EH (cell line): ENCODE measurements at regions not wholly inside any gene's neighbourhood (a gene's known extent, or its start where the extent isn't known, plus 50 kb on each side); places are given as distances from the start of the nearest gene placed in this dataset.
"Not testable (repeated sequence)": the region's sequence is repeated elsewhere in the genome, so short reads cannot be mapped to it uniquely, and the experiment has no call there.

ENCODE experiments used
- DNase-seq: peaks from one replicate; pipeline ENCODE4 v3.0.0-alpha.2; 2015; ENCODE audit warnings: low read depth

DNA sequence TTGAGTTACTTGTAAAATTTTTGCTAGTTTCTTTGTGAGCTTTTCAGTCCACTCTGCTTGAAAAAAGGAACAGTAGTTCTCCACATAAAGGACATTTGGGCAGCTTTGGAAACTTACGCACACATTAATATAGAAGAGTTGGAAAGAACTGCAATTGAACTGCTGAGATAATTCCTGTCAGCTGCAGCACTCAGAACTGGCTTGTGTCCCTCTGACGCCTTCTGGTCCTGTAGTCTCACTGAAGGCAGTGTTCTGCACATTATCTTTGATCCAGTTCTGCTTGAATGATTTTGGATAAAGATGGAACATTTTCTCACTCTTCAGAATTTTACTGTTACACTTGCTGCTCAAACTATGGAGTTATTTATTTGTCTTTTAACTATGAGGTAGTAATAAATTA is 901.9 kb downstream of the OTOL1 start:
- DNase-seq = no peak

DNA sequence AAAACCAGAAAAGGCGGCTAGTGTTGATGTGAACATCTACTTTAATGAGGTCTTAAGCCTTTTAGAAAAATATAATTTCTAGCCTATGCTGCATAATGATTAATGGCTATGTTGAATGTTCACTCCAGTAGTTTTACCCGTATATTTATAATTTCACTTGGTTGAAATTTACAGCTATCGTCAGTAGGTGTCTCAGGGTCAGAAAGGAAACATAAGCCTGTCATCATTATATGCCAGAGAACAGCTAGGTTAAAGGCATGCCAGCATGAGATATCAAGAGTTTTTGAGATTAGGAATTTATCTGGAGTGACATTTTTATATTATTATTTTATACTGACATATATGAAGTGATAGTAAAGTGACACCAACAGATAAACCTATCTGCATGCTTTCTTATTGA is 904.1 kb downstream of the OTOL1 start:
- DNase-seq = no peak

DNA sequence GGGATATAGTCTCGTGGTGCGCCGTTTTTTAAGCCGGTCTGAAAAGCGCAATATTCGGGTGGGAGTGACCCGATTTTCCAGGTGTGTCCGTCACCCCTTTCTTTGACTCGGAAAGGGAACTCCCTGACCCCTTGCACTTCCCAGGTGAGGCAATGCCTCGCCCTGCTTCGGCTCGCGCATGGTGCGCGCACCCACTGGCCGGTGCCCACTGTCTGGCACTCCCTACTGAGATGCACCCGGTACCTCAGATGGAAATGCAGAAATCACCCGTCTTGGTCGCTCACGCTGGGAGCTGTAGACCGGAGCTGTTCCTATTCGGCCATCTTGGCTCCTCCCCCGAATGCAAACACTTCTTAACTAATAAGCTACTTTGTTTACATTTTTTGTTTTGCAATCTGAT is 914.9 kb downstream of the OTOL1 start:
- not testable (repeated sequence) for DNase-seq

DNA sequence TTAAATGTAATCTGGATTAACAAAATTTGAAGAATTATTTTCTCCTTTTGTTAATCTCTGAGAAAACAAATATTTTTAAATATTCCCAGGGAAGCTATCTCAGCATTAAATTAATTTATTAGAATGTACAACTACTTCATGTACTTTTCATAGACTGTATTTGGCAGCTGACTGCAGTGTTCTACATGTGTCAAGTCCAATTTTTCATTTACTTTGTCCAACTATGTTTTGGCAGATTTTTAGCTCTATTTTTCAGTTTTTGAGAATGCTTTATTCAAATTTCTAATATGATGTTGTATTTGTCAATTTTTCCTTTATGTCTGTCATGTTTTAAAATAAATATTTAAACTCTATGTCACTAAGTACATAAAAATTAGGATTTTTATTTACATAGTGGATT is 925.1 kb downstream of the OTOL1 start:
- DNase-seq = no peak

DNA sequence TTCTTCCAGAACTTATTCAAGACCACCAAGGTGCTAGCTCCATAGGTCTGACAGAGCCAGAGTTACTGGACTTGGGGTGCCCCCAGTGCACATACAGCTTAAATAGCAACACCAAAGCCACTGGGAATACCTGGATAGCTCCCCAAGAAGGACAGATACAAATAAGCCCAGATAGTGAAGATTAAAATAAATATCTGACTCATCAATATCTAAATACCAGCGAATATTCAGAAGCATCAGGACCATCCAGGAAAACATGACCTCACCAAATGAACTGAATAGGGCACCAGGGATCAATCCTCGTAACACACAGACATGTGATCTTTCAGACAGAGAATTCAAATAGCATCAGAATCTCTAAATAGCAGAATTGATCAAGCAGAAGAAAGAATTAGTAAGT is 931.6 kb downstream of the OTOL1 start:
- DNase-seq = no peak

DNA sequence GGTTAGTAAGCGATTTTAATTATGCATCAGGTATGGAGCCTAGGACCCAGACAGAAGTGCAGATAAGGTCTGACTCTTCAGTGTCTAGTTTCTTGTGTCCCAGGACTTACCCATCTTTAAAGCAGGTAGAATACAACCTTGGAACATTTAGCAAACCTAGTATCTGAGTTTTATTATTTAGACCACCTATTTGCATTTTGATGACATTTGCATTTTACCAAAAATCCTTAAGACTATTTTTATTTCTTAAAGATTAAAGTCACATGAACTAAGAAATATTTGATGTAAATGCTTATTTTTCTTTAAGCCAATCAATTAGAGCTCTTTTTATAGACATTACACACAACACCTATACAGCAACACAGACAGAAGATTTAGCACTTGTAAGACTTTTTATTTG is 939.1 kb downstream of the OTOL1 start:
- no peak for DNase-seq

DNA sequence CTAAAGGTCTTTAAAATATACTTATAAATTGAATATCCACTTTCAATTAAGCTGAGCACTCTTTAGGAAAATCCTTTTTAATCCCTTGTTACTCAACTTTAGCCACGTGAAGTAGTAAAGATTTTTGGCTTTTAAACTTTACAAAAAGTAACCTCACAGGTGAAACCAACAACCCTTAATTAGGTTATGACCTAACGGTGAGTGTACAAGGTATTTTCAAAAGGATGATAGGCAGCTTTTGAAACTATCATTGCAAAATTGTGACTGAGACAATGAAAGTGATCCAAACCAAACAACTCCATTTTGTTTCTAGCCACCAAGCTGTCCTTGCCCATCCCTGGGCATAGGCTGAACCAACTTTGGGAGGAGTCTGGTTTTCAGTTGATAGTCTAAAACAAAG is 940.2 kb downstream of the OTOL1 start:
- no peak for DNase-seq

DNA sequence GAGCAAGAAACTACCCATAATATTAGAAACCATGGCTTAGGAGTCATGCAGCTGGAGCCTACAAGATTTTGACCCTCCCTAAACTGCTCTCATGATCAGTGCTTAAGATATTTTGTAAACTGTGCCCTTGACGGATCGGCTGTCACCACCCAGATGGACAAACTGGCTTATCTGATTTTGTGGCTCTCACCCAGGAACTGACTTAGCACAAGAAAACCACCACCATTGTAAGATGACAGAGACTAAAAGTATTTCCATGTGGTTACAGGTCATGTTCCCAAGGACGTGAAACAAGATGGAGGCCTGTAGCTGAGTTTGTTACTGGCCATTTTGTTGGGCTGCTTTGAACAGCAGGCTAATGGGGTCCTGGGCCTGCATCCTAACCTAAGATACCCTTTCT is 940.9 kb downstream of the OTOL1 start:
- DNase-seq = peak; percentile 79

DNA sequence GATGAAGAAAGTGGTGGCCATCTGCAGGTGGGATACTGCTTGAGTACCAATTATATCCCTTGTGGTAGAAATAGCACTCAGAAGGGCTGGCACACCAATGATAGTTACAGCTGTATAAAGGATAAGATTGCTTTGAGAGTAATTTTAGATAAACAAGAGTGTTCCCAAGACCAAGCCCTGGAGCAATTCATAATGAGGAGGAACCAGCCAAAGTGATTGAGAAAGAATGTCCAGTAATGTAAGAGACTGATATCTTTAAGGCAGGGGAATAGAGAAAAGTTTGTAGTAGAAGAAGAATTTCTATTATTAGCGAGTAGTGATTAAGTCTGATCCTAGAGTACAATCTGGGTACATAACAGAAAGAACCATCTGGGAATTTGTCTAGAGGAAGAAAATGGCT is 945.1 kb downstream of the OTOL1 start:
- DNase-seq = peak; percentile 45

DNA sequence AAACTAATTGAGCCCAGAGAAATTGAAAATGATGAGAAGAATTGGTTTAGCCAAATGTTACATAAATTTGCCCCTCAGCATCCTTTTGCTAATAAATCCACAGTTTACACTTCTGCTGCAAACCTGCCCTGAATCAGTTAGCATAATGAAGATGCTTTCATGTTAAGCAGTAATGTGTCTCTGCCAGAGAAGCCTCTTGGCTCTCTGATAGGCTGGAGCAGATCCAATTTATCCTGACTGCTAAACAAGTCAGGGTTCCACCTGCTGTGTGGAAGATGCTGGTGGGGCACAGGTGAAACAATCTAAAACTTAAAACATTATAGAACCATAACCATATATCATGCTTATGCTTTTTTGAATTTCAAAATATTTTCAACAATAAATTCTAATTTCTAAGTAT is 946.8 kb downstream of the OTOL1 start:
- DNase-seq = no peak

DNA sequence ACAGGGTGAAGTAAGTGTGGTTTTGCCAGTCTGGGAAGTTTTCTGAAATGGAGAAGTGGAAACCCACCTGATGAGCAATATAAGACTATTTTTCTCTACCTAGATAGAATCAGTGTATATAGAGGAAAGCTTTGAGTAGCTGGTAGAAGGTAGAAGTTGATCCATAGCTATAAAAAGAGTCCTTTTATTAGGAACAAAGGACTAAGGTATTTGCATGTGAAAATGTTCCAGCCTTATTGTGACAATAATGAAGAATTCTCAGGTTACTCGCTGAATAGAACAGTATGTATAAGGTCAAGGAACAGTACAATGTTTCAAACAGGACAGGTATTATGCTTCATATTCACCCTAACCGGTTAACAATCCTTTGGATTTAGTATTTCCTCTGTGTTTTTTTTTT is 972.2 kb downstream of the OTOL1 start:
- no peak for DNase-seq

DNA sequence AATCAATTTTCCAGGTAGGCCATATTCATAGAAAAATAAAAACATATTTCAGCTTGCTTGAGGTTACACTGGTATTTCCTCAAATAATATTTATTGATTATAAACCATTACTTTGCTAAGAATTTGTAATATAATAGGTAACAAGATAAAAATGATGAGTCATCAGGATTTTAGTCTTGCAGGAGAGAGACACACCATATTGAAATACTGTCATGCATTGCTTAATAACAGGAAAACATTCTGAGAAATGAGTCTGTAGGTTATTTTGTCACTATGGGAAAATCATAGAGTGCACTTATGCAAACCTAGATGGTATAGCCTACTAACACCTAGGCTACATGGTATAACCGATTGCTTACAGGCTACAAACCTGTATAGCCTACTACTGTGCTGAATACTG is 990.5 kb downstream of the OTOL1 start:
- no peak for DNase-seq

DNA sequence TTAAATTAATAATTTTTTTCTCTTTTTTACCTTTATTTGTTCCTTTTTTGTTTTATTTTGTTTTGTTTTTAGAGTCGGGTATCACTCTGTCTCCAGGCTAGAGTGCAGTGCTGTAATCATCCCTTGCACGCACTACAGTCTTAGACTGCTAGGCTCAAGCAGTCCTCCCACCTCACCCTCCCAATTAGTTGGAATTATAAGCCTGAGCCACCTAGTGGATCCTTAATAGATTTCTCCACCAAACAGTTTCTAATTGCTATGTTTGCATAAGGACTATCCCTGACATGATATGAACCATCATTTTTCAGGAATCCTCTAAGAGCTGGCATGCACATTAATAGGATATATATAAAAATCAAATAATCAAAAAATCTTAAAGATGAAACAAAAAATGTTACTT is 993.2 kb downstream of the OTOL1 start:
- no peak for DNase-seq

DNA sequence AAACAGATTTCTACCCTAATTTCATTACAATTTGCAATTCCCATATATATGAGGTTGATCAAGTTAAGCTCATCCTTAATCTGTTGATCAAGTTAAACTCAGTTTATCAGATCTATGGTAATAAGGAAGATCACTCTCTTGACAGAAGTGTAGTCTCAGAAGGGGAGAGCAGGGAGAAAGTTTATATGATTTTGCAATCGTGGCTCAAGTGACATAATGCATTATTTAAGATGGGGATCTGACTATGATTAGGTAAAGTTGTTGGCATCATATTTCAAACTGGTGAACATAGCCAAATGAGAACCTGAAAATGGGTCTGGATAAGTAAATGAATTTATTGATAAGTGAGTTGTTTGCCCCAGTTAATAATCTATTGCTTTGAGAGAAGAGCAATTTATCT is 995.3 kb downstream of the OTOL1 start:
- peak; percentile 36 for DNase-seq

DNA sequence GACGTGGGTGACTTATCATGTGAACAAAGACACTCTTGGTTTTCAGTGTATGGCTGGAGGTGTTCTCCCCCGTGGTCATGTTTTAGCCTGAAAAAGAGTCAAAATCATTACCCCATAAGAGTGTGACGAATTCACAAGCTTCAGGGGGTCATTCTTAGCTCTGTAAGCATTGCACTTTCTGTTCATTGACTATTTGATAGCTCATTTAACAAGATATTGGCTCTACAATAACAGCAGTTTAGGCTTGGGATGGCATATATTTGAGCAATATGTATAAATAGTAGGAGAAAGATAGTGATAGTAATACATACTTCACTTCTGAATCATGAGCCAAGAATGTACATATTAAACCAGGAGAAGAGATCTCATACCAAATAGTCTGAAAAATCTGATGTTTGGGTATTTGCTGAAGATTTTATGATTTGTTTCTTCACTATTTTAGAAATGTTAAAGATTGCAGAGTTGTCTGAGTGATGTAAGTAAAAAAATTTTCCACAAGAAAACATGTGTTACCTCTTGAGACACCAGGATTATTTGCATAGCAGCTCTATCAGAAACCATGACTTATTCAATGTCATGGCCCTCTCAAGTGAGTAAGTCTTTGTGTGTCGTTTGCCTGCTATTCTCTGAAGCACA is 996.0 kb downstream of the OTOL1 start:
- DNase-seq = peak; percentile 90

DNA sequence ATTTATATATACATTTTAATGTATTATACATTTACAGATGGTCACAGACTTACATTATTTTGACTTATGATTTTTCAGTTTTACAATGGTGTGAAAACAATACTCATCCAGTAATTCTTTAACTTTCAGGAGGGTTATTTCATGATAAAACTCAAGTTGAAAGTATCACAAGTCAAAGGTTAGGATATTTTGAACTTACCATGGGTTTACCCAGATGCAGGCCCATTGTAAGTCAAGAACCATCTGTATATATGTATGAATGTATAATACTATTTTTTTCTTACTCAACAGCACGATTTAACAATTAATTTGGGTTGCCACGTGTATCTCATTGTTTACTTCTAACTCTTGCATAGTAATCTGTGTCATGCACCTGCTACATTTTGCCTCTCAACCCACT is 1002.0 kb downstream of the OTOL1 start:
- DNase-seq = no peak

DNA sequence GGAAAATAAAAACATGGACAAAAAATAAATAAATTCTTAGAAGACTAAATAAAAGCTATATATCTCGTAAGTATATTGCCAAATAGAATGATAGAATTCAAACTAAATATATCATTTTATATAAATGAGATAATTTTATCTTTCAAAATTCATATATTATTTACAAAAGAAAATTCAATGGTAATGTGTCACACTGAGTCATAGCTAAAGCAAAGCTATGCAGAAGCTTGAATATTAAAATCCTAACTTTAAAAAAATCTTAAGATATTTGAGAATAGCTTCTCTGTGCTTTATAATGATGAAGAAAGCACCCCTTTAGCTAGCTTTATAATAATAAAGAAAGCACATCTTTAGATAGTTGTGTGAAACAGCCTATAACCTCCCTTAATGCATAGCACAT is 1010.8 kb downstream of the OTOL1 start:
- DNase-seq = no peak

DNA sequence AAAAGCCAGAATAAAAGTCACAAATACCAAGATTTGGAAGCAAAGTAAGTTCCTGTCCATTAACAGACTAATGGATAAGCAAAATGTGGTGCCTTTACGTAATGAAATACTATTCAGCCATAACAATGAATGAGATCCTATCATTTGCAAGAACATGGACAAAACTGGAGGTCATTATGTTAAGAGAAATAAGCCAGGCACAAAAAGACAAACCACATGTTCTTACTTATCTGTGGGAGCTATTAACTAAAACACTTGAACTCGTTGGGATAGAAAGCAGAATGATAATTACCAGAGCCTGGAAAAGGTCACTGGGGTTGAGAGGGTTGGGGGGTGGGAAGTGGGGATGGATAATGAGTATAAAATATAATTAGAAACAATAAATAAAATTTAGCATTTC is 1015.9 kb downstream of the OTOL1 start:
- DNase-seq = no peak

DNA sequence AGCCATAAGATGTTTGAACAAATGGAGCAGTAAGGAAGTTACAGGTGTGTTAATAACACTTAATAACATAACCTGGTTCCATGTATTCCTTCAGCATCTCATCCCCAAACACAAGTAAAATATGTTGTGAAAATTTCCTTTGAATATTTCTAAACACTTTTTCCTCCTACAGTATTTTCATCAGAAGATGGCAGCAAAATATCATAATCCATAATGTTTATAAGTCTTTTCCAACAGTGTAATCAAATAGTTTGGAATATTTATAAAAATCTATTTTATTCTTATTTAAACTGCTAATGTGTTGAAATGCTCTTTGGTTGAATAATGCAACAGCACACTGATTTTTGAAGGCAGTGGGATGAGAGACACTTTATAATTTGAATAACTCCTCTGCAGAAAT is 1020.5 kb downstream of the OTOL1 start:
- no peak for DNase-seq

DNA sequence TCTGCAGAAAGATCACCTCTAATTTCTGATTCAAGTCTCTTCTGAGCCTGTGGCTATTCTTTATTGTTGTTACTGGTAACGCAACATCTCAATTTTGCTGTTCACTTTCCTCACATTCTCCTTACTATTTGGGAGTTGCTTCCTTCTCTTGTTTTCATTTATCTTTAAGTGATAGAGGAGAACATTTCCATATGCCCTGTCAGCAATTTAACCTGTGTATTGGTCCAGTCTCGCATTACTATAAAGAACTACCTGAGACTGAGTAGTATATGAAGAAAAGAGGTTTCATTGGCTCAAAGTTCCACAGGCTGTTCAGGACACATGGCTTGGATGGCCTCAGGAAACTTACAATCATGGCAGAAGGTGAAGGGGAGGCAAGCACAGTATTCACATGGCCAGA is 1025.1 kb downstream of the OTOL1 start:
- no peak for DNase-seq

DNA sequence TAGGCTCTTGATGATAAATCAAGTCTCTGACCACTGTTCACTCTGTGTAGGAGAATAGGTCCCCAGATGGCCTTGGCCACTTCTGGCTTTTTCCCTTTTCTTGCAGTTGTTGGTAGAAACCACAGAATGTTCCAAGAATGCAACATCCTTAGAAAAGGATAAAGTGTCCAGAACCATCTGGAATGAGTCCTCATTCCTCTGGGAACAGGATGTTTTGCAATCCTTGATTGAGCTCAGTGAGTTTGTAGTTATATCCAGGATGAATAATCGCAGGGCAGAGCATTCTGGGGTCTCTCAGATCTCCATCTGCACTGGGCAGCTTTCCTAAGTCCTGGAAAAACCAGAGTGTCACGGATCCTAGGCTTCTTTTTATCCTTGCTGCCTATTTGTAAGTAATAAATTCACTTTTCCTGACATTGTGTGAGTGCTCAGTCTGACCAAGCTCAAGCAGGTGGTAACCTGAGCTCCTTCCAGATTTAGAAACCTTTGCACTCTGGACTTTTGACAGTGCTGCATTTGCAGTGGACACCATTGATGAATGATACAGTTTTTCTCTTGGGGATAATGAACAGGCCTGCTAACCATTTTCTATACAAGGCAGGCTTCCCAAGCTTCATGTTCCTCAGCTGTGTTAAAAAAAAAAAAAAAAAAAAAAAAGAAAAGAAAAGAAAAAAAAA is 1028.6 kb downstream of the OTOL1 start:
- DNase-seq = peak; percentile 97

DNA sequence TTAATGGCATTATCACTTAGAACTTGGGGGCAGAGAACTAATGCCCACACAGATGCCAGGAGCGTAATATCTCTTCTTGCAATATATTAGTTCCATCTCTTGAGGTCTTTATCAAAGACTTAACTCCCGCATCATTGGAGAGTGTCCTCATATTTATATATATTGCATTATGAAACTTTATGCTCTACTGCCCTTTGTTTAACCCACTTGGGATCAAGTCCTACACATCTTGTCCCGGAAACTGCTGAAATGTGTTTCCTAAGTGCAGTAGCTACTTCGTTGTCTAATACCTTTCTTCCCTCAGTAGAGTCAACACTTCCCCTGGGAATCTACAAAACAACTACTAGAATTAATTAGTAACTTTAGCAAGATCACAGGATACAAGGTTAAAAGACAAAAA is 1029.2 kb downstream of the OTOL1 start:
- peak; percentile 3 for DNase-seq

DNA sequence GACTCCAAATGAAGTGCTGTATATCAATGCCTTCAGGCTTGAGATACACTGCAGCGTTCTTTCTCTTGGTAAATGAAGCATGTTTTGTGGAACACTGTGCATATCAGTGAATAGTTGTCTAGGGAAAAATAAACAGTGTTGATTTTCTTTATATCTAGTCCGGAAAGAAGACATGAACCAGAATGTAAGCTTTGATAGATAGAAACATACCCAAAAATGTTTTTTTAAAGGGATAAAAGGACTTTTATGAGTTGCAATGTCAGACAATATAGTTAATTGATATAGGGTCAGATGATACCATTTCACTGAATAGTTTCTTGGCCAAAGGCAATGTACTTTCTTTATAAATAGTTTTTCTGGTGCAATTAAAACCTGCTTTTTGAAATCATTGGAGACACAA is 1037.8 kb downstream of the OTOL1 start:
- no peak for DNase-seq

DNA sequence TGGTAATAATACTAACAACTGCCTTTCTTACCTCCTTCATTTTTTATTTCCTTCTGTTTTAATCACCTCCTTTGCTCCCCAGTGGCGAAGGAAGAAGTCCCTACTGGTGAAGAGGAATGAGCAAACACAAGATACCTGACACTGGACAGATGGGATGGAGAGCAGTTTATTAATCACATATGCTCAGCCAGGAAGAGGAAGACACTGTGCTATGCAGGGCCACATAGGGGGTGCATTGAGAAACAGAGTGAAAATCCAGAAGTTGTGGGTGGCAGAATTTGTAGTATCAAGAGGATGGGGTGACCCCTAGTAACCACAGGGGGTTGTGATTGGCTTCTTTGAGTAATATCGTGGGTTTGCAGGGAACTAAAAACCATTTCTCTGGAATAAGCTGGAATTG is 1041.9 kb downstream of the OTOL1 start:
- peak; percentile 3 for DNase-seq
